WTC11 (cell line): ENCODE measurements at regions not wholly inside any gene's neighbourhood (a gene's known extent, or its start where the extent isn't known, plus 50 kb on each side); places are given as distances from the start of the nearest gene placed in this dataset.

Experiments
- ATAC-seq: fragments of 200-7000 bp; cut with Tn5 transposase; 2 replicates; pipeline ENCODE4 v1.10.0; 2021; ENCODE audit warnings: mild to moderate bottlenecking, moderate library complexity
- CTCF ChIA-PET: fragments of 300-600 bp; sonication (Branson Sonifier 250); formaldehyde crosslinking; loops from one replicate; lab custom pipeline; 2021; ENCODE audit warnings: antibody characterized with exemption; lab: Charles Lee
- POLR2A ChIA-PET: fragments of 350-600 bp; sonication (Branson Sonifier 250); formaldehyde crosslinking; loops from one replicate; lab custom pipeline; 2021; ENCODE audit warnings: antibody characterized with exemption; lab: Charles Lee
- DNase-seq: peaks from one replicate; pipeline ENCODE4 v3.0.0; 2021; ENCODE audit warnings: low spot score
- H3K27ac Mint-ChIP-seq: 2 replicates; pipeline ENCODE4 v1.8.0; 2021; ENCODE audit warnings: mixed read lengths
- H3K27me3 Mint-ChIP-seq: 2 replicates; pipeline ENCODE4 v1.8.0; 2021; ENCODE audit warnings: low read depth, mild to moderate bottlenecking, moderate library complexity, mixed read lengths
- H3K36me3 Mint-ChIP-seq: 2 replicates; pipeline ENCODE4 v1.8.0; 2021; ENCODE audit warnings: mixed read lengths
- H3K4me1 Mint-ChIP-seq: 2 replicates; pipeline ENCODE4 v1.8.0; 2022; ENCODE audit warnings: mixed read lengths
- H3K4me3 Mint-ChIP-seq: 2 replicates; pipeline ENCODE4 v1.8.0; 2021; ENCODE audit warnings: mild to moderate bottlenecking, moderate library complexity, mixed read lengths
- H3K9me3 Mint-ChIP-seq: 2 replicates; pipeline ENCODE4 v1.8.0; 2021; ENCODE audit warnings: mixed read lengths
- AFF4 ChIP-seq: sonication (generic); formaldehyde crosslinking; IDR thresholded peaks from 2 replicates; pipeline ENCODE4 v1.8.1; 2023; ENCODE audit warnings: mild to moderate bottlenecking, missing genetic modification reagents, borderline replicate concordance
- CBFB ChIP-seq: sonication (generic); formaldehyde crosslinking; IDR thresholded peaks from 2 replicates; pipeline ENCODE4 v1.8.1; 2022; ENCODE audit warnings: mild to moderate bottlenecking, low read depth, missing genetic modification reagents
- ETV6 ChIP-seq: sonication (generic); formaldehyde crosslinking; IDR thresholded peaks from 2 replicates; pipeline ENCODE4 v1.8.1; 2022; ENCODE audit warnings: mild to moderate bottlenecking, missing genetic modification reagents
- JUN ChIP-seq: sonication (generic); formaldehyde crosslinking; IDR thresholded peaks from 2 replicates; pipeline ENCODE4 v1.8.0; 2023; ENCODE audit warnings: mild to moderate bottlenecking, missing genetic modification reagents
- MYBL2 ChIP-seq: sonication (generic); formaldehyde crosslinking; IDR thresholded peaks from 2 replicates; pipeline ENCODE4 v1.8.1; 2023; ENCODE audit warnings: mild to moderate bottlenecking, moderate library complexity, missing genetic modification reagents
- NR1H2 ChIP-seq: sonication (generic); formaldehyde crosslinking; IDR thresholded peaks from 2 replicates; pipeline ENCODE4 v1.9.0; 2021; ENCODE audit warnings: mild to moderate bottlenecking, moderate library complexity, missing genetic modification reagents
- NR3C1 ChIP-seq: sonication (generic); formaldehyde crosslinking; conservative IDR thresholded peaks from 2 replicates; pipeline ENCODE4 v1.8.1; 2023; ENCODE audit warnings: low read depth, mild to moderate bottlenecking, missing genetic modification reagents
- PRDM15 ChIP-seq: sonication (generic); formaldehyde crosslinking; IDR thresholded peaks from 2 replicates; pipeline ENCODE4 v1.8.0; 2022; ENCODE audit warnings: missing genetic modification reagents
- SMAD3 ChIP-seq: sonication (generic); formaldehyde crosslinking; IDR thresholded peaks from 2 replicates; pipeline ENCODE4 v1.8.0; 2022; ENCODE audit warnings: missing genetic modification reagents, mild to moderate bottlenecking, borderline replicate concordance
- SP1 ChIP-seq: sonication (generic); formaldehyde crosslinking; conservative IDR thresholded peaks from 2 replicates; pipeline ENCODE4 v1.8.1; 2022; ENCODE audit warnings: missing genetic modification reagents
- ZNF317 ChIP-seq: sonication (generic); formaldehyde crosslinking; IDR thresholded peaks from 2 replicates; pipeline ENCODE4 v1.8.1; 2023; ENCODE audit warnings: low read depth, mild to moderate bottlenecking, moderate library complexity, missing genetic modification reagents, borderline replicate concordance
- TF ChIP-seq, protein P1 (sequence below): sonication (generic); formaldehyde crosslinking; IDR thresholded peaks from 2 replicates; pipeline ENCODE4 v1.8.1; 2022; ENCODE audit warnings: low read depth, missing genetic modification reagents, borderline replicate concordance
- TF ChIP-seq, protein P2 (sequence below): sonication (generic); formaldehyde crosslinking; IDR thresholded peaks from 2 replicates; pipeline ENCODE4 v1.8.0; 2022; ENCODE audit warnings: mild to moderate bottlenecking, missing genetic modification reagents
- TF ChIP-seq, protein P3 (sequence below): fragments of 200-600 bp; IDR thresholded peaks from 2 replicates; pipeline ENCODE4 v1.8.0; 2022; ENCODE audit warnings: antibody characterized with exemption
- TF ChIP-seq, protein P4 (sequence below): fragments of 250-450 bp; sonication (Bioruptor Pico); IDR thresholded peaks from 2 replicates; pipeline ENCODE4 v1.8.0; 2021; ENCODE audit warnings: mild to moderate bottlenecking

DNA sequence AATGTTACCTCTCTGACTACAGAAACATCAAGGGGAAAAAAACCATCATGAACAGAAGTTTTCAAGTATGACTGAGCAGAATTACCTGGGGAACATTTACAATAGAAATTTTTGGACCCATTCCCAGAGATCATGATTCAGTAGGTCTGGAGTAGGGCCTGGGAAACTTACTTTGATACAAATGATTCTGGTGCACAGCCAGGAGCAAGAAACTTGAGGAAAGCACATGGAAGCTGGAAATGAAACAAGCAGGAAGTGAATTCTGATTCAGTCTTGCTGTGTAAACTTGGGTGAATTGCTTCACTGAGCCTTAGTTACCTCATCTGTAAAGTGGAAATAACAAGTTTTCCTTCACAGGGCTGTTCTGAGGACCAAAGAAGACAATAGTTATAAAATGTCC is 192.5 kb upstream of the TAPT1 start (continued):
- TF ChIP-seq PRDM15 (CRISPR knock-in tag) (no peak), NR3C1 (no peak), ETV6 (no peak), AFF4 (CRISPR knock-in tag) (no peak)
- TF ChIP-seq, protein P1, sequence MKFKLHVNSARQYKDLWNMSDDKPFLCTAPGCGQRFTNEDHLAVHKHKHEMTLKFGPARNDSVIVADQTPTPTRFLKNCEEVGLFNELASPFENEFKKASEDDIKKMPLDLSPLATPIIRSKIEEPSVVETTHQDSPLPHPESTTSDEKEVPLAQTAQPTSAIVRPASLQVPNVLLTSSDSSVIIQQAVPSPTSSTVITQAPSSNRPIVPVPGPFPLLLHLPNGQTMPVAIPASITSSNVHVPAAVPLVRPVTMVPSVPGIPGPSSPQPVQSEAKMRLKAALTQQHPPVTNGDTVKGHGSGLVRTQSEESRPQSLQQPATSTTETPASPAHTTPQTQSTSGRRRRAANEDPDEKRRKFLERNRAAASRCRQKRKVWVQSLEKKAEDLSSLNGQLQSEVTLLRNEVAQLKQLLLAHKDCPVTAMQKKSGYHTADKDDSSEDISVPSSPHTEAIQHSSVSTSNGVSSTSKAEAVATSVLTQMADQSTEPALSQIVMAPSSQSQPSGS (CRISPR knock-in tag): no peak

DNA sequence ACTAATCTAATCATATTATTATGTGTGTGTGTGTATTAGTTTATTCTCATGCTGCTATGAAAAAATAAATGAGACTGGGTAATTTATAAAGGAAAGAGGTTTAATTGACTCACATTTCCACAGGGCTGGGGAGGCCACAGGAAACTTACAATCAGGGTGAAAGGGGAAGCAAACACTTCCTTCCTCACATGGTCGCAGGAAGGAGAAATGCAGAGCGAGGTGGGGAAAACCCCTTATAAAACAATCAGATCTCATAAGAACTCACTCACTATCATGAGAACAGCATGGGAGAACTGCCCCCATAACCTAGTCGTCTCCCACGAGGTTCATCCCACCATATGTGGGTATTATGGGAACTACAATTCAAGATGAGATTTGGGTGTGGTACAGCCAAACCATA is 190.9 kb upstream of the TAPT1 start:
- CTCF ChIA-PET: no interaction called here
- no peaks in the 10 kb centered on the region for H3K36me3 Mint-ChIP-seq

More for the DNA sequence above, 190.9 kb upstream of the TAPT1 start:
- Mint-ChIP-seq H3K27ac (no peak overlapping the region), H3K27me3 (no peaks in the 10 kb centered on the region), H3K9me3 (peaks cover 14% of the 10 kb centered on the region), H3K4me3 (no peak overlapping the region), H3K4me1 (no peaks in the 10 kb centered on the region)
- TF ChIP-seq JUN (CRISPR knock-in tag) (no peak), CBFB (CRISPR knock-in tag) (no peak), SMAD3 (CRISPR knock-in tag) (no peak), ZNF317 (CRISPR knock-in tag) (no peak), NR1H2 (CRISPR knock-in tag) (no peak), SP1 (CRISPR knock-in tag) (no peak), MYBL2 (CRISPR knock-in tag) (no peak)
- TF ChIP-seq, protein P2, sequence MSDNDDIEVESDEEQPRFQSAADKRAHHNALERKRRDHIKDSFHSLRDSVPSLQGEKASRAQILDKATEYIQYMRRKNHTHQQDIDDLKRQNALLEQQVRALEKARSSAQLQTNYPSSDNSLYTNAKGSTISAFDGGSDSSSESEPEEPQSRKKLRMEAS: no peak
- TF ChIP-seq, protein P3, sequence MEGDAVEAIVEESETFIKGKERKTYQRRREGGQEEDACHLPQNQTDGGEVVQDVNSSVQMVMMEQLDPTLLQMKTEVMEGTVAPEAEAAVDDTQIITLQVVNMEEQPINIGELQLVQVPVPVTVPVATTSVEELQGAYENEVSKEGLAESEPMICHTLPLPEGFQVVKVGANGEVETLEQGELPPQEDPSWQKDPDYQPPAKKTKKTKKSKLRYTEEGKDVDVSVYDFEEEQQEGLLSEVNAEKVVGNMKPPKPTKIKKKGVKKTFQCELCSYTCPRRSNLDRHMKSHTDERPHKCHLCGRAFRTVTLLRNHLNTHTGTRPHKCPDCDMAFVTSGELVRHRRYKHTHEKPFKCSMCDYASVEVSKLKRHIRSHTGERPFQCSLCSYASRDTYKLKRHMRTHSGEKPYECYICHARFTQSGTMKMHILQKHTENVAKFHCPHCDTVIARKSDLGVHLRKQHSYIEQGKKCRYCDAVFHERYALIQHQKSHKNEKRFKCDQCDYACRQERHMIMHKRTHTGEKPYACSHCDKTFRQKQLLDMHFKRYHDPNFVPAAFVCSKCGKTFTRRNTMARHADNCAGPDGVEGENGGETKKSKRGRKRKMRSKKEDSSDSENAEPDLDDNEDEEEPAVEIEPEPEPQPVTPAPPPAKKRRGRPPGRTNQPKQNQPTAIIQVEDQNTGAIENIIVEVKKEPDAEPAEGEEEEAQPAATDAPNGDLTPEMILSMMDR: no peak
- TF ChIP-seq, protein P4, sequence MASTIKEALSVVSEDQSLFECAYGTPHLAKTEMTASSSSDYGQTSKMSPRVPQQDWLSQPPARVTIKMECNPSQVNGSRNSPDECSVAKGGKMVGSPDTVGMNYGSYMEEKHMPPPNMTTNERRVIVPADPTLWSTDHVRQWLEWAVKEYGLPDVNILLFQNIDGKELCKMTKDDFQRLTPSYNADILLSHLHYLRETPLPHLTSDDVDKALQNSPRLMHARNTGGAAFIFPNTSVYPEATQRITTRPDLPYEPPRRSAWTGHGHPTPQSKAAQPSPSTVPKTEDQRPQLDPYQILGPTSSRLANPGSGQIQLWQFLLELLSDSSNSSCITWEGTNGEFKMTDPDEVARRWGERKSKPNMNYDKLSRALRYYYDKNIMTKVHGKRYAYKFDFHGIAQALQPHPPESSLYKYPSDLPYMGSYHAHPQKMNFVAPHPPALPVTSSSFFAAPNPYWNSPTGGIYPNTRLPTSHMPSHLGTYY (CRISPR knock-in tag): no peak
- POLR2A ChIA-PET: no interaction called here
- no peak for ATAC-seq
- no peak for DNase-seq
